Mesendoderm (in vitro differentiated cells): ENCODE measurements at regions not wholly inside any gene's neighbourhood (a gene's known extent, or its start where the extent isn't known, plus 50 kb on each side); places are given as distances from the start of the nearest gene placed in this dataset.

Source experiments
- DNase-seq: peaks from one replicate; pipeline ENCODE4 v3.0.0; 2013
- H2AK5ac ChIP-seq: 2 replicates; pipeline ENCODE4 v1.6.1; 2013; ENCODE audit warnings: low read length, inconsistent platforms
- H2BK120ac ChIP-seq: 2 replicates; pipeline ENCODE4 v1.6.1; 2013; ENCODE audit warnings: low read depth, mild to moderate bottlenecking, low read length, moderate library complexity, mixed read lengths
- H2BK15ac ChIP-seq: replicated peaks from 2 replicates; pipeline ENCODE4 v1.6.1; 2013; ENCODE audit warnings: low read depth, mild to moderate bottlenecking, moderate library complexity
- H2BK5ac ChIP-seq: 2 replicates; pipeline ENCODE4 v1.6.1; 2013; ENCODE audit warnings: low read length, inconsistent platforms
- H3K18ac ChIP-seq: 2 replicates; pipeline ENCODE4 v1.6.1; 2013; ENCODE audit warnings: mild to moderate bottlenecking, low read length, mixed read lengths
- H3K23ac ChIP-seq: one replicate; pipeline ENCODE4 v1.6.1; 2013; ENCODE audit warnings: low read length
- H3K27ac ChIP-seq: 2 replicates; pipeline ENCODE4 v1.5.1; 2013; ENCODE audit warnings: low read depth, mild to moderate bottlenecking, inconsistent platforms, low read length, moderate library complexity
- H3K27me3 ChIP-seq: 2 replicates; pipeline ENCODE4 v1.6.1; 2013; ENCODE audit warnings: low read length, control low read depth, mild to moderate bottlenecking, inconsistent platforms; ENCODE audit not compliant: insufficient read depth, poor library complexity
- H3K36me3 ChIP-seq: 2 replicates; pipeline ENCODE4 v1.6.1; 2013; ENCODE audit warnings: low read length, inconsistent platforms; ENCODE audit not compliant: control insufficient read depth, insufficient read depth
- H3K4ac ChIP-seq: one replicate; pipeline ENCODE4 v1.6.1; 2013; ENCODE audit warnings: low read depth, mild to moderate bottlenecking, low read length, moderate library complexity
- H3K4me1 ChIP-seq: 2 replicates; pipeline ENCODE4 v1.6.1; 2013; ENCODE audit warnings: low read depth, low read length, inconsistent platforms; ENCODE audit not compliant: control insufficient read depth
- H3K4me2 ChIP-seq: 2 replicates; pipeline ENCODE4 v1.6.1; 2013; ENCODE audit warnings: low read length
- H3K4me3 ChIP-seq: 2 replicates; pipeline ENCODE4 v1.5.1; 2013; ENCODE audit warnings: mild to moderate bottlenecking, low read length
- H3K56ac ChIP-seq: one replicate; pipeline ENCODE4 v1.6.1; 2013; ENCODE audit warnings: low read length
- H3K79me1 ChIP-seq: 2 replicates; pipeline ENCODE4 v1.6.1; 2013; ENCODE audit warnings: low read length, inconsistent platforms
- H3K79me2 ChIP-seq: 2 replicates; pipeline ENCODE4 v1.6.1; 2013; ENCODE audit warnings: mild to moderate bottlenecking, low read length; ENCODE audit not compliant: control insufficient read depth, insufficient read depth
- H3K9ac ChIP-seq: 2 replicates; pipeline ENCODE4 v1.6.1; 2013; ENCODE audit warnings: low read length, inconsistent platforms
- H4K5ac ChIP-seq: one replicate; pipeline ENCODE4 v1.6.1; 2013; ENCODE audit warnings: low read length
- H4K8ac ChIP-seq: one replicate; pipeline ENCODE4 v1.6.1; 2013; ENCODE audit warnings: low read depth, mild to moderate bottlenecking, control low read depth, low read length, moderate library complexity
- WGBS: extraction: QIAGEN DNeasy Blood & Tissue Kit; methylation state at CpG from one replicate; pipeline ENCODE4 v1.1.7; 2013; ENCODE audit warnings: low lambda C conversion rate, missing lambda C conversion rate; ENCODE audit not compliant: insufficient coverage; ENCODE audit errors: extremely low coverage; 5-methylcytosine and 5-hydroxymethylcytosine counted together

DNA sequence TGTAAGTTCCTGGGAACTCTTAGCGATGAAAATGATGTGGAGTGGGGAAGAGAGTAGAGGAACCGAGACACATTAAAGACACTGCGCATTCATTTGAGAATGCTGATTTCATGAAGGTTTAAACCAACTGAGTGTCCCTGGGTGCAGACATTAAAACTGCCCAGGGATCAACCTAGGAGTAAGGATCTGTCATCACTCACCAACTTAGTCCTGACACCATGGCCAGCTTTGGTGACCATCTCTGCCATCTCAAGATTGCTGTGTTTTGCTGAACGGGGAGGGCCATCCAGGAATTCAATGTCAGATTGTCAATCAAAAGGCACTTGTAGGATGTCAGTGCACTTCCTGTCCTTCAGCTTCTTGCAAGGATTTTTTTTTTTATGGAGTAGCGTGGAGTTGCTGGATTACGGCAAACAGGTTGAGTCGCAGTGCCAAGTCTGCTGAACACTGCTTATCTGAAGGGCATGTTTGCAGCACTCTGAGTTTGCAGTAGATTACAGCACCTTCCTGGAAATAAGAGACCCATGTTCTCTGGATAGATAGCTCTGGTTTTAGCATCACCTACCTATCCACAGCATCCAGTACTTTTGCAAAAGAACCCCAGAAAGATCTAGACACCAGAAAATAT lies 258.1 kb upstream of the IRX3 start:
- Histone ChIP-seq H2BK5ac (no peak overlapping the region), H3K4me1 (no peaks in the 10 kb centered on the region), H3K9ac (no peak overlapping the region), H3K27me3 (no peaks in the 10 kb centered on the region), H3K4me3 (no peak overlapping the region), H3K18ac (no peak overlapping the region), H2BK120ac (no peak overlapping the region), H2BK15ac (no peak overlapping the region), H4K5ac (no peak overlapping the region), H4K8ac (no peak overlapping the region), H3K79me2 (no peaks in the 10 kb centered on the region), H3K79me1 (no peaks in the 10 kb centered on the region), H2AK5ac (no peak overlapping the region), H3K56ac (no peak overlapping the region), H3K23ac (no peak overlapping the region), H3K36me3 (no peaks in the 10 kb centered on the region), H3K27ac (no peak overlapping the region), H3K4me2 (no peak overlapping the region), H3K4ac (no peak overlapping the region)
- WGBS, result no CpG with 5 or more reads among the region's 7 CpGs
- no peak for DNase-seq

DNA sequence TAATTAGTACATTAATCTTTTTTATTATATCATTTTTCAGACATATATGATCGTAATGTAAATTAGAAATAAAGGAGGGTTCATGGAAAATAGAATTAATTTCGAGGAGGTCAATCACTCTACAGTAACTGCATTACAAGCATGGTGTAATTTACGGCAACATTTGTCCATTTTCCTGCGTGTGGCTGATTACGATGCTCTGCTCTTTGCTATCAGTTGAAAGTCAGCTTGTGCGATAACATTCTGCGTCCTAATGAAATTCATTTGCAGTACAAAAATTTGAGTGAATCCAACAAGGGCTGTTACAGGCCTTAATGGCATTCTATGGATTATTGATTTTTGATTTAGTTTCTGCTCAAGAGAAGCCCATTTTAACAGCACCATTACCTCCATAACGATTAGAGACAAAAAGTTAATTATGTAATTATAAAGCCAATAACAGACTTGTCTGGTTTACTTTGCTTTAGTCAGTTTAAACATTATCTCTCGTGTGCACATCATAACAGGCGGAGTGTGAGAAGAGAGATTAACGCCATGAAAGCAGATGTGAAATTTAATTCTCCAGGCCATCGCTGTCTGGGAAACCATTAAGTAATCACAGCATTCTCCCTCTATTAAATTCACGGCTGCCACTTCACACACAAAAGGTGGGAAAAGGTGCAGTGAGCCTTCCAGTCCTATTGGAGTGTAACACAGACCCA lies 256.4 kb upstream of the IRX3 start:
- Histone ChIP-seq H3K56ac (no peak overlapping the region), H3K23ac (no peak overlapping the region), H2AK5ac (no peak overlapping the region), H3K4me3 (no peak overlapping the region), H3K4ac (no peak overlapping the region), H3K9ac (no peak overlapping the region), H2BK15ac (no peak overlapping the region), H3K36me3 (no peaks in the 10 kb centered on the region), H3K79me1 (no peaks in the 10 kb centered on the region), H3K27ac (no peak overlapping the region), H2BK5ac (no peak overlapping the region), H3K18ac (no peak overlapping the region), H3K4me1 (no peaks in the 10 kb centered on the region), H4K8ac (no peak overlapping the region), H2BK120ac (no peak overlapping the region), H3K27me3 (no peaks in the 10 kb centered on the region), H4K5ac (no peak overlapping the region), H3K4me2 (no peak overlapping the region), H3K79me2 (no peaks in the 10 kb centered on the region)
- WGBS, result no CpG with 5 or more reads among the region's 13 CpGs
- no peak for DNase-seq

DNA sequence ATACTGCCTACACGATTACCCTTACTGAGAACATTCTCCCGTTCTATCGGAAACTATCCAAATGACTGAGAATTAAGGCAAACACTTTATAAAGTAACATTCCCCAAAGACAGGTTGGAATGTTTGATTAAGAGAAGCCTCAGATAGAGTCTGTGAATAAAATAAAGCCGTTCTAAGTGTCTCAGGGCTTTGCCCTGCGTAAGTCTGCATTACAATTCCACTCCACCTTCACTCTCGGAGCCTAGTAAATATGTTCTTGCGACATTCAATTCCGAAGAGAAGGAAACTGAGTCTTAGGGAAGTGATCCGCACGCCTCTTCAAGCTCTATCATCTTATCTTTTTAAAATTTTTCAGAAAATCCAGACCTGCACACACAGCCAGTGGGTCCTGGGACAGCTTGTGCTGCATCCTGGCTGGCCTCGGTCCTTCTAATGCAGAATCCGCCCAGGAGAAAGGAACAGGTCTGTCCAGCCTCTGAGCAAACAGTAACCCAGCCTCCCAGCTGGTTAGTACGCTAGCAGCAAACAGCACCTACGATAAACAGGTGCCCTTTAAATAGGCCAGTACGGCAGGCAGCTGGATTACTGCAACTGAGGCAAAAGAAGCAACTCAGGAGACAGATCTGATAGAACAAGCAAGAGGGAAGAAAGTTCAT lies 254.1 kb upstream of the IRX3 start:
- no peaks in the 10 kb centered on the region for H3K79me2 ChIP-seq
- H4K5ac ChIP-seq, result no peak overlapping the region
- H3K9ac ChIP-seq, result no peak overlapping the region
- no peak overlapping the region for H2BK15ac ChIP-seq
- no peak overlapping the region for H3K27ac ChIP-seq
- H2AK5ac ChIP-seq, result no peak overlapping the region
- no peak overlapping the region for H3K4me2 ChIP-seq
- no peak overlapping the region for H3K4me3 ChIP-seq
- H3K23ac ChIP-seq, result no peak overlapping the region
- H3K4ac ChIP-seq, result no peak overlapping the region
- H3K27me3 ChIP-seq, result no peaks in the 10 kb centered on the region
- H3K4me1 ChIP-seq, result no peaks in the 10 kb centered on the region
- H3K18ac ChIP-seq, result no peak overlapping the region
- no peak overlapping the region for H4K8ac ChIP-seq
- H3K79me1 ChIP-seq, result no peaks in the 10 kb centered on the region
- WGBS, result no CpG with 5 or more reads among the region's 15 CpGs
- no peaks in the 10 kb centered on the region for H3K36me3 ChIP-seq
- no peak overlapping the region for H2BK120ac ChIP-seq
- no peak for DNase-seq
- H3K56ac ChIP-seq, result no peak overlapping the region
- H2BK5ac ChIP-seq, result no peak overlapping the region

DNA sequence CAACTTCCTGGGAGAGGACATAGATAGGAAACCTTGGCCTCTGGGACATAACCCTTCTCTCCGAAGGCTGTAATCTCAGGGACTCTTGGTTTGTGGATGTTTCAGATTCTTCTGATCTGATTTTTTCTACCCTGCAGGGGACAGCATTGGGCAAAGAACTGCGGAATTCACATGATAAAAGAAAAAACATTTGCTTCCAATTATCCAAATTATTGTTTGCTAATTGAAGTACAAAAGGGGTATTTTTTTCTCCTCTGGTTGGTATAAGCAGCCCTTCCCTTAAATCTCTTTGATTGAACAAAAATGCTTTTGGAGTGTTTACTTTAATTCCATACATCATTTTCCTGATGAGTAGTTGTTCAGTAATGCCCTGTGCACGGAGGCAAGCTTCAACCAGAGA lies 251.7 kb upstream of the IRX3 start:
- Histone ChIP-seq H3K56ac (no peak overlapping the region), H4K5ac (no peak overlapping the region), H2BK5ac (no peak overlapping the region), H3K4me3 (no peak overlapping the region), H2BK15ac (no peak overlapping the region), H3K79me2 (no peaks in the 10 kb centered on the region), H3K4me1 (no peaks in the 10 kb centered on the region), H3K23ac (no peak overlapping the region), H3K4me2 (no peak overlapping the region), H3K27me3 (no peaks in the 10 kb centered on the region), H3K27ac (no peak overlapping the region), H3K9ac (no peak overlapping the region), H3K18ac (no peak overlapping the region), H3K36me3 (no peaks in the 10 kb centered on the region), H2AK5ac (no peak overlapping the region), H3K79me1 (no peaks in the 10 kb centered on the region), H3K4ac (no peak overlapping the region), H4K8ac (no peak overlapping the region), H2BK120ac (no peak overlapping the region)
- DNase-seq, result peak; percentile 21
- no CpG with 5 or more reads among the region's 3 CpGs for WGBS

DNA sequence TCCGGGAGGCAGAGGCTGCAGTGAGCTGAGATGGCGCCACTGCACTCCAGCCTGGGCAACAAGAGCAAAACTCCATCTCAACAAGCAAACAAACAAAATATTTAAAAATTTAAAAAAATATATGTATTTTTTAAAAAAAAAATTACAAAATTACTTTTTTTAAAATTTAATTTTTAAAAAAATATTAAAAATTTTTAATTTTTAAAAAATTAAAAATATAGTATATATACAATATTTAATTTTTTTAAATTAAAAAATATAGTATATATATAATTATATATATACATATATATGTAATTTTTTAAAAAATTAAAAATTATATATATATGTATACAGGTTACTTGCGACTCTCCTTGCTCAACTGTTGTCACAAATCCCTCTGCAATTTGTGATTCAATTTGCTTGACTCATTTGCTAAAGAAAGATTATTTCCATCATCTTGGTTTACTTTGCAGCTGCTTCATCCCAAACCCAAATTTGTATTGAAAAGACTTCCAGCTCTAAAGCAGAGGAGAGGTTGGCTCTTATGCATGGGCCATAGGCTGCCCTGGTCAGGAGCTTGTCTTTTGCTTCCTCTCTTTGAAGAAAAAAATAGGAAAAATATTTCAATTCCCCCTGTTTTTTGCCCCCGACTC lies 247.4 kb upstream of the IRX3 start:
- H2BK120ac ChIP-seq, result no peak overlapping the region
- no CpG with 5 or more reads among the region's 4 CpGs for WGBS
- DNase-seq, result no peak
- H3K9ac ChIP-seq, result no peak overlapping the region
- no peak overlapping the region for H3K18ac ChIP-seq
- H2BK5ac ChIP-seq, result no peak overlapping the region
- H2AK5ac ChIP-seq, result no peak overlapping the region
- H3K4ac ChIP-seq, result no peak overlapping the region
- H3K79me1 ChIP-seq, result no peaks in the 10 kb centered on the region
- no peak overlapping the region for H4K5ac ChIP-seq
- H3K36me3 ChIP-seq, result no peaks in the 10 kb centered on the region
- no peak overlapping the region for H2BK15ac ChIP-seq
- no peaks in the 10 kb centered on the region for H3K27me3 ChIP-seq
- H3K4me3 ChIP-seq, result no peak overlapping the region
- no peak overlapping the region for H3K27ac ChIP-seq
- H3K4me1 ChIP-seq, result no peaks in the 10 kb centered on the region
- H3K23ac ChIP-seq, result no peak overlapping the region
- no peak overlapping the region for H3K56ac ChIP-seq
- H3K79me2 ChIP-seq, result no peaks in the 10 kb centered on the region
- no peak overlapping the region for H4K8ac ChIP-seq
- H3K4me2 ChIP-seq, result no peak overlapping the region
